Kidney epithelial cell (primary cell): ENCODE measurements at regions not wholly inside any gene's neighbourhood (a gene's known extent, or its start where the extent isn't known, plus 50 kb on each side); places are given as distances from the start of the nearest gene placed in this dataset.

Source experiments
- DNase-seq: peaks from one replicate; pipeline ENCODE4 v3.0.0-alpha.2; 2010; ENCODE audit warnings: low read depth
- H3K27me3 ChIP-seq: 2 replicates; pipeline ENCODE4 v1.6.0; 2011; ENCODE audit warnings: low read length; ENCODE audit not compliant: control insufficient read depth, insufficient read depth
- H3K36me3 ChIP-seq: 2 replicates; pipeline ENCODE4 v1.5.1; 2011; ENCODE audit warnings: low read length; ENCODE audit not compliant: control insufficient read depth, insufficient read depth
- H3K4me3 ChIP-seq: 2 replicates; pipeline ENCODE4 v1.5.1; 2011; ENCODE audit warnings: low read depth, mild to moderate bottlenecking, control low read depth, low read length
- TF ChIP-seq, protein P1 (sequence below): IDR thresholded peaks from 2 replicates; pipeline ENCODE4 v1.5.1; 2011; ENCODE audit warnings: mild to moderate bottlenecking, moderate library complexity, low read length, control low read depth, inconsistent platforms; ENCODE audit not compliant: insufficient read depth, poor library complexity, severe bottlenecking

DNA sequence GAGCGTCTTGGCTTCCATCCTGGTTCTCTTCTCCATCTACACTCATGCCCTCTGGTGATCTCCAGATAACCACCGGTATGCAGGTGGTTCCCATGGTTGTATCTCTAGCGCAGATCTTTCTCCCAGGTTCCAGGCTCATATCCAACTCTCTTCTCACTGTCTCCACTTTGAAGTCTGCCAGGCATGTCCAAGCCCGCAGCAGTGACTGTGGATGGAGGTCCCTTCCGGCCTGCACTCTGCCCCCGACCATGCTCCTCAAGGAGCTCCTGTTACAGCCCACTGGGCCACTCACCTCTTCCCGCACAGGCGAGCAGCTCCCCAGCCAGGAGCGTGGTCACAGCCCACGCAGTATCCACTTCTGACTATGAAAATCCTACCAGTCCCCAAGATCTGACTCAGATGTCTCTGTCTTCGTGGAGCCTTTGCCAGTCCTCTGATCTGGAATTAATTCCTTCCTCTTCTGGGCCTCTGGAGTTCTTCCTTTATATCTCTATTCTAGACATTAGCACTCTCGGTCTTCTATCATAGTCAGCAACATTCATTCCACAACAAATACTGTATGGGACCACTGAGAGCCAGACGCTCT, 100.2 kb downstream of the TEX26 start:
- Histone ChIP-seq H3K36me3 (no peaks in the 10 kb centered on the region), H3K27me3 (peaks cover 5% of the 10 kb centered on the region), H3K4me3 (no peak overlapping the region)
- TF ChIP-seq, protein P1, sequence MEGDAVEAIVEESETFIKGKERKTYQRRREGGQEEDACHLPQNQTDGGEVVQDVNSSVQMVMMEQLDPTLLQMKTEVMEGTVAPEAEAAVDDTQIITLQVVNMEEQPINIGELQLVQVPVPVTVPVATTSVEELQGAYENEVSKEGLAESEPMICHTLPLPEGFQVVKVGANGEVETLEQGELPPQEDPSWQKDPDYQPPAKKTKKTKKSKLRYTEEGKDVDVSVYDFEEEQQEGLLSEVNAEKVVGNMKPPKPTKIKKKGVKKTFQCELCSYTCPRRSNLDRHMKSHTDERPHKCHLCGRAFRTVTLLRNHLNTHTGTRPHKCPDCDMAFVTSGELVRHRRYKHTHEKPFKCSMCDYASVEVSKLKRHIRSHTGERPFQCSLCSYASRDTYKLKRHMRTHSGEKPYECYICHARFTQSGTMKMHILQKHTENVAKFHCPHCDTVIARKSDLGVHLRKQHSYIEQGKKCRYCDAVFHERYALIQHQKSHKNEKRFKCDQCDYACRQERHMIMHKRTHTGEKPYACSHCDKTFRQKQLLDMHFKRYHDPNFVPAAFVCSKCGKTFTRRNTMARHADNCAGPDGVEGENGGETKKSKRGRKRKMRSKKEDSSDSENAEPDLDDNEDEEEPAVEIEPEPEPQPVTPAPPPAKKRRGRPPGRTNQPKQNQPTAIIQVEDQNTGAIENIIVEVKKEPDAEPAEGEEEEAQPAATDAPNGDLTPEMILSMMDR: no peak
- no peak for DNase-seq

DNA sequence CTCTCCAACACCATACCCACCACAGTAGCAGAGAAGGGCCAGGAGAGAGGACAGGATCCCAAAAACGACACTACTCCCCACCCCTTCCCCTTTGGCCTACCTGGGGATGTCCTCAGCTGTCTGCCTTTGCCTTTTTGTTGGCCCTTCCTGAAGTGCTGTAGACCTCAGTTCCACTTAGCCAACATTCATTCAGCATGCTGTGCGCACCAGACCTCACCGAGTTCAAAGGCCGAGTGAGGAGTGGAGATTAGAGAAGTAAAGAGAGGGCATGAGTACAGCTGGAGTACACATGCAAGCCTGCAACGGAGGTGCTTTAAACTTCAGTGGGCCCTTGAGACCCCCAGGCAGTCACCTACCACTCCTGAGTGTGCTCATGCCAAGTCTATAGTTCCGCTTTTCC, 99.0 kb downstream of the TEX26 start:
- H3K36me3 ChIP-seq: no peaks in the 10 kb centered on the region
- H3K4me3 ChIP-seq: no peak overlapping the region
- no peak for DNase-seq
- TF ChIP-seq, protein P1: no peak
- peaks cover 5% of the 10 kb centered on the region for H3K27me3 ChIP-seq

DNA sequence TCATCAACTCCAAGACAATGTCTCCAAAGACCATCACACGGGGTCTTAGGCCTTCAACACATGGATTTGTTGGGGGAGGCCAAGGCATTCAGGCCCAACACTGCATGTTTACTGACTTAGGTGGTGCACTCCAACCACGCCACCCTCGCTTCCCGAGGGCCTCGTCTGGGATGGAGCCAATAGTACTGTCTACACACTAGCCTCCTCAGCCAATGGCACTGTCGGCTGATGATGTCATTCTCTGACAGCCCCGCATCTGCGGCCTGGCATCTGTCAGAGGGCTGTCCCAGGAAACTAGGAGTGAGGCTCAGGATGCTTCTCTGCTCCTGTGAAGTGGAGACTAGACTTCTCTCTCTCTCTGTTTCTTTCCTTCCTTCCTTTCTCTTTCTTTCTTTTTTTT, 96.6 kb downstream of the TEX26 start:
- Histone ChIP-seq H3K4me3 (no peak overlapping the region), H3K27me3 (peaks cover 5% of the 10 kb centered on the region), H3K36me3 (no peaks in the 10 kb centered on the region)
- TF ChIP-seq, protein P1: no peak
- DNase-seq: no peak

DNA sequence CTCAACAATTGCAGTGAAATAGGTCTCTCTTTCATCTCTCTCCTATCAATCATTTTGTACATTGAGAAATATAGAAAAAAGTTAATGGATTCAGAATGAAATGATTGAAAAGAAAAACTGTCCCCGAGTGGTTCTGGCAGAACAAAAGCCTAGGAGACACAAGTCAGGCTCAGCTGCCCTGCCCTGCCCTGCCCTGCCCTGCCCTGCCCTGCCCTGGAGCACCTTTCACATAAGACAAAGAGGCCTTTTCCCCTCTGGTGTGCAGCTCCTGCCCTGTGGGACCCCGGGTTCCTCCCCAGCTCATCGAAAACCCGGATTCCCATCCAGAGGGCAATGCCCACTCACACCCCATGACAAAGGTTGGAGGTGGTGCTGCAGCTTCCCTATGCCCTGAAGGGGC, 94.7 kb downstream of the TEX26 start:
- Histone ChIP-seq H3K4me3 (no peak overlapping the region), H3K27me3 (peaks cover 2% of the 10 kb centered on the region), H3K36me3 (no peaks in the 10 kb centered on the region)
- no peak for DNase-seq
- TF ChIP-seq, protein P1: no peak
